K562 (cell line): ENCODE measurements at regions not wholly inside any gene's neighbourhood (a gene's known extent, or its start where the extent isn't known, plus 50 kb on each side); places are given as distances from the start of the nearest gene placed in this dataset.

ENCODE experiments used
- ATAC-seq: fragments of 200-7000 bp; cut with Tn5 transposase; 3 replicates; pipeline ENCODE4 v1.9.1; 2020; ENCODE audit warnings: moderate library complexity
- BruUV-seq: library from RNA; stranded (reverse); fragments of 400-500 nt; replicated peaks from 2 replicates; lab custom pipeline; 2021; lab: Mats Ljungman, UMichigan
- CTCF ChIA-PET: fragments of 300-600 bp; formaldehyde crosslinking; extraction: SDS; loops from one replicate; lab custom pipeline; 2021; ENCODE audit warnings: low intra/inter-chr PET ratio; lab: Yijun Ruan, JAX
- POLR2A ChIA-PET: fragments of 300-600, 350-650 bp; sonication (Branson Sonifier 250); formaldehyde crosslinking; extraction: SDS; loops from one replicate; lab custom pipeline; 2021; ENCODE audit warnings: antibody characterized with exemption, inconsistent platforms; lab: Yijun Ruan, JAX
- DNase-seq, 4 experiments: peaks; one replicate each; pipeline versions ENCODE4 v3.0.0 to v3.0.0-alpha.2; 2011 to 2018; ENCODE audit warnings: low spot score in 3 of 4, mixed read lengths in 3 of 4; ENCODE audit errors: extremely low read depth in 1 of 4
- FAIRE-seq: peaks from 2 replicates; lab custom pipeline; 2011; peaks lifted over from hg19 to GRCh38; lab: Jason Lieb, UNC
- H2AFZ ChIP-seq: 2 replicates; pipeline ENCODE4 v1.6.0; 2011; ENCODE audit warnings: low read depth, low read length, control low read depth, inconsistent platforms
- H3K27ac ChIP-seq: fragments of 200-600 bp; 3 replicates; pipeline ENCODE4 v1.8.0; 2011; ENCODE audit warnings: low read depth, mild to moderate bottlenecking, control low read depth, inconsistent platforms, low read length, moderate library complexity, mixed read lengths; ENCODE audit errors: extremely low read depth
- H3K27me3 ChIP-seq, 2 experiments: fragments of 300-600 bp in 1 of 2; 2 replicates in 1 of 2; 3 replicates in 1 of 2; pipeline versions ENCODE4 v1.6.0 to v1.8.0; 2011; ENCODE audit warnings: inconsistent platforms in 2 of 2, low read length in 2 of 2, mild to moderate bottlenecking in 1 of 2, mixed read lengths in 1 of 2, moderate library complexity in 1 of 2; ENCODE audit not compliant: control insufficient read depth in 2 of 2, insufficient read depth in 2 of 2
- H3K36me3 ChIP-seq: fragments of 300-600 bp; 3 replicates; pipeline ENCODE4 v1.8.0; 2011; ENCODE audit warnings: mild to moderate bottlenecking, low read length, inconsistent platforms; ENCODE audit not compliant: control insufficient read depth, insufficient read depth
- H3K4me1 ChIP-seq, 2 experiments: fragments of 200-600 bp in 1 of 2; replicated peaks in 1 of 2; 2 replicates in 1 of 2; 3 replicates in 1 of 2; pipeline versions ENCODE4 v1.5.1 to v1.8.0; 2011; ENCODE audit warnings: inconsistent platforms in 2 of 2, low read length in 2 of 2, mild to moderate bottlenecking in 1 of 2, mixed read lengths in 1 of 2, moderate library complexity in 1 of 2; ENCODE audit not compliant: control insufficient read depth in 2 of 2, insufficient read depth in 2 of 2
- H3K4me2 ChIP-seq: 2 replicates; pipeline ENCODE4 v1.6.1; 2011; ENCODE audit warnings: low read length, control low read depth, inconsistent platforms, mixed read lengths; ENCODE audit not compliant: insufficient read depth
- H3K4me3 ChIP-seq: fragments of 200-600 bp; sonication (generic), shearing (Covaris generic); 2 replicates; pipeline ENCODE4 v1.5.1; 2016; ENCODE audit warnings: control low read depth, inconsistent platforms
- H3K79me2 ChIP-seq: fragments of 200-600 bp; 3 replicates; pipeline ENCODE4 v1.8.0; 2011; ENCODE audit warnings: low read length, inconsistent platforms; ENCODE audit not compliant: control insufficient read depth, insufficient read depth
- H3K9ac ChIP-seq, 2 experiments: 2 replicates each; pipeline versions ENCODE4 v1.6.0 to v1.6.1; 2011; ENCODE audit warnings: low read depth in 2 of 2, low read length in 2 of 2, control low read depth in 1 of 2, inconsistent platforms in 1 of 2, mild to moderate bottlenecking in 1 of 2, mixed read lengths in 1 of 2; ENCODE audit not compliant: insufficient read depth in 1 of 2
- H3K9me1 ChIP-seq: one replicate; pipeline ENCODE4 v1.6.0; 2011; ENCODE audit warnings: inconsistent platforms, mild to moderate bottlenecking, low read length, moderate library complexity; ENCODE audit not compliant: control insufficient read depth, insufficient read depth
- H3K9me3 ChIP-seq: replicated peaks from 2 replicates; pipeline ENCODE4 v1.5.1; 2011; ENCODE audit warnings: low read depth, low read length, inconsistent platforms; ENCODE audit not compliant: control insufficient read depth, insufficient read depth
- H4K20me1 ChIP-seq: replicated peaks from 2 replicates; pipeline ENCODE4 v1.6.1; 2011; ENCODE audit warnings: low read length, inconsistent platforms, mixed read lengths; ENCODE audit not compliant: control insufficient read depth, insufficient read depth
- COPS2 ChIP-seq: fragments of 450-650 bp; conservative IDR thresholded peaks from 2 replicates; pipeline ENCODE4 v1.6.1; 2016; ENCODE audit warnings: mild to moderate bottlenecking, moderate library complexity
- HDAC1 ChIP-seq, 2 experiments: fragments of 450-650 bp; IDR thresholded peaks; 2 replicates each; pipeline ENCODE4 v1.6.1; 2016 to 2017; ENCODE audit warnings: inconsistent platforms in 1 of 2, mild to moderate bottlenecking in 1 of 2, moderate library complexity in 1 of 2
- NR2F6 ChIP-seq: fragments of 450-650 bp; formaldehyde crosslinking; IDR thresholded peaks from 2 replicates; pipeline ENCODE4 v1.4.0; 2020; ENCODE audit warnings: mild to moderate bottlenecking
- SP1 ChIP-seq: sonication (generic); formaldehyde crosslinking; IDR thresholded peaks from 2 replicates; pipeline ENCODE4 v1.8.1; 2022; ENCODE audit warnings: mild to moderate bottlenecking, missing genetic modification reagents
- TAF7 ChIP-seq: fragments of 450-650 bp; IDR thresholded peaks from 2 replicates; pipeline ENCODE4 v1.6.1; 2016; ENCODE audit warnings: missing genetic modification characterization, missing compliant biosample characterization
- TGIF2 ChIP-seq: sonication (generic); formaldehyde crosslinking; IDR thresholded peaks from 2 replicates; pipeline ENCODE4 v1.8.1; 2022; ENCODE audit warnings: mild to moderate bottlenecking, missing genetic modification reagents, moderate library complexity
- U2AF1 ChIP-seq: fragments of 200-400 bp; formaldehyde crosslinking; optimal IDR thresholded peaks from 2 replicates; pipeline ENCODE3; 2017; ENCODE audit warnings: mild to moderate bottlenecking, low read depth, low read length, moderate library complexity
- ZBTB49 ChIP-seq: sonication (generic); formaldehyde crosslinking; IDR thresholded peaks from 2 replicates; pipeline ENCODE4 v1.8.0; 2022; ENCODE audit warnings: missing genetic modification reagents, mild to moderate bottlenecking, borderline replicate concordance
- ZBTB7A ChIP-seq: IDR thresholded peaks from 2 replicates; pipeline ENCODE4 v1.6.1; 2011; ENCODE audit warnings: low read depth, mild to moderate bottlenecking, low read length, moderate library complexity, borderline replicate concordance; ENCODE audit not compliant: control insufficient read depth
- ZNF140 ChIP-seq: fragments of 250-450 bp; sonication (Bioruptor Pico); IDR thresholded peaks from 2 replicates; pipeline ENCODE4 v1.8.0; 2021; ENCODE audit warnings: moderate library complexity, mild to moderate bottlenecking, inconsistent platforms
- WGBS: fragments of 100-300 bp; shearing (Covaris generic); methylation state at CpG from one replicate; pipeline ENCODE4 v1.1.6; 2016; ENCODE audit warnings: low coverage, mixed read lengths; ENCODE audit not compliant: insufficient coverage; ENCODE audit errors: missing lambda C conversion rate; 5-methylcytosine and 5-hydroxymethylcytosine counted together
- in situ Hi-C: fragments of 300-500 bp; cut with MboI; formaldehyde crosslinking; loops from 4 replicates; pipeline ENCODE4 v1.15.0; 2018; ENCODE audit warnings: inconsistent platforms, mixed read lengths
- intact Hi-C: fragments of 100-400 bp; cut with micrococcal nuclease; formaldehyde crosslinking; loops from 2 replicates; pipeline ENCODE4 v1.14.2; 2022
- TF ChIP-seq, protein P1 (sequence below): sonication (generic); formaldehyde crosslinking; IDR thresholded peaks from 2 replicates; pipeline ENCODE4 v1.8.0; 2022; ENCODE audit warnings: mild to moderate bottlenecking, missing genetic modification reagents

GRCh38 chr10:108384378-108384777, 1219.9 kb upstream of the SORCS1 start:
- no peaks in the 10 kb centered on the region for H3K79me2 ChIP-seq
- no peak overlapping the region for H2AFZ ChIP-seq
- intact Hi-C loops: no loop called here
- ATAC-seq (no peak), DNase-seq (no peak), FAIRE-seq (no peak)
- H3K4me1 ChIP-seq: no peaks in the 10 kb centered on the region
- no peaks in the 10 kb centered on the region for H3K27me3 ChIP-seq
- H4K20me1 ChIP-seq: no peaks in the 10 kb centered on the region
- H3K36me3 ChIP-seq: no peaks in the 10 kb centered on the region
- no peak overlapping the region for H3K4me3 ChIP-seq
- BruUV-seq: no TSS peak
- no peak overlapping the region for H3K4me2 ChIP-seq
- ChIA-PET POLR2A (no interaction called here), CTCF (no interaction called here)
- H3K9me1 ChIP-seq: no peaks in the 10 kb centered on the region
- no peak overlapping the region for H3K27ac ChIP-seq
- H3K9ac ChIP-seq: no peak overlapping the region
- 0% methylated on average over 1 of the region's 1 CpG for WGBS
- TF ChIP-seq HDAC1 (IDR thresholded peaks at IDR 0.05): no peak
- no peak for TF ChIP-seq COPS2
- TF ChIP-seq ZBTB49: no peak
- TF ChIP-seq ZNF140 (CRISPR knock-in tag): no peak
- no peak for TF ChIP-seq TAF7
- no peak for TF ChIP-seq U2AF1
- no peak for TF ChIP-seq ZBTB7A
- TF ChIP-seq TGIF2 (CRISPR knock-in tag): no peak
- TF ChIP-seq SP1 (CRISPR knock-in tag): no peak
- TF ChIP-seq, protein P1, sequence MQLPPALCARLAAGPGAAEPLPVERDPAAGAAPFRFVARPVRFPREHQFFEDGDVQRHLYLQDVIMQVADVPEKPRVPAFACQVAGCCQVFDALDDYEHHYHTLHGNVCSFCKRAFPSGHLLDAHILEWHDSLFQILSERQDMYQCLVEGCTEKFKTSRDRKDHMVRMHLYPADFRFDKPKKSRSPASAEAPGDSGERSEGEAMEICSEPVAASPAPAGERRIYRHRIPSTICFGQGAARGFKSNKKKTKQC (CRISPR knock-in tag): no peak
- TF ChIP-seq NR2F6 (CRISPR knock-in tag): no peak
- in situ Hi-C loops: no loop called here
- H3K9me3 ChIP-seq: no peaks in the 10 kb centered on the region
